Colonic mucosa (tissue), 4 donors: ENCODE measurements at regions not wholly inside any gene's neighbourhood (a gene's known extent, or its start where the extent isn't known, plus 50 kb on each side); places are given as distances from the start of the nearest gene placed in this dataset.

Experiments used
- DNase-seq: peaks from one replicate; pipeline ENCODE4 v3.0.0-alpha.2; 2020
- H3K27ac ChIP-seq: fragments of 200-600 bp; one replicate; pipeline ENCODE4 v1.8.0; 2021
- H3K27me3 ChIP-seq: fragments of 200-600 bp; one replicate; pipeline ENCODE4 v1.8.0; 2021
- H3K36me3 ChIP-seq: fragments of 200-600 bp; one replicate; pipeline ENCODE4 v1.8.0; 2021
- H3K4me1 ChIP-seq: fragments of 200-600 bp; one replicate; pipeline ENCODE4 v1.8.0; 2021; ENCODE audit warnings: mild to moderate bottlenecking
- H3K4me3 ChIP-seq: fragments of 200-600 bp; one replicate; pipeline ENCODE4 v1.8.0; 2021
- H3K9ac ChIP-seq, 2 donors: one replicate each; pipeline ENCODE4 v1.7.0; 2013; ENCODE audit warnings: control low read depth in 2 of 2, low read depth in 2 of 2, low read length in 2 of 2
- H3K9me3 ChIP-seq: fragments of 200-600 bp; one replicate; pipeline ENCODE4 v1.8.0; 2021
- intact Hi-C: fragments of 100-400 bp; cut with DNase I; formaldehyde crosslinking; loops from one replicate; pipeline ENCODE4 v1.14.1; 2022
- TF ChIP-seq, protein P1 (sequence below): fragments of 200-600 bp; IDR thresholded peaks from one replicate; pipeline ENCODE4 v1.8.0; 2022; ENCODE audit warnings: antibody characterized with exemption, mild to moderate bottlenecking
- donor health status: healthy.
- donor health status: DM: no; HTN: no; CAD: no.
- donor health status: DM: no; HTN: no; CAD: no.

DNA sequence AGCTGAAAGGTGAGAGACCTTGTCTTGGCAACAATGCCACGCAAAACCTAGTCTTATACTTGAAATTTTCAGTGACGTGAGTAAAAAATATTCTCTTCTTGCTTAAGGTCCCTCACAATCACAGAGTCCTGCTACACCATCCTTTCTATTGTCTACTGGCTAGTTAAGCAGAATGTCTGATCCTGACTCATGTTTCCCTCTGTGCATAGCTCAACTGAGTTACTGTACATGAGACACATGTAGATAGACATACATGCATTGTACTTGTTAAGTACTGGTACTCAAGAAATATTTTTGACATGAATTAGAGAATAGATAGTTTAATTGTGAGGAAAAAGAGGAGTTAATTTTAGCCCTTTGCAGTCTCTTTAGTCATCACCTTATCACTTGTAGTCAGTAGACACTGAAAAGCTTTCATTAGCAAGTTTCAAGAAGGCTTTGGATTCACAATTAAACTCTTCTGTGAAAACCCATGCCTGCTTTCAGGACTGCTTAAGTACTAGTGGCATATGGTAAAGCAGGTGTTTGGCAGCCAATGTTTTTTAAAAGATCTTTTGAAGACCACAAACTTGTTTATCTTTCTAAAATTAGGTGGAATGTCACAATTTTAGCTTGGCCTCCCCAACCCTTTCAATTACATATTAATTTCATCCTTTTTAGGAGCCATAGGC, 158.7 kb upstream of the CCDC150 start:
- Histone ChIP-seq H3K4me1 (no peaks in the 10 kb centered on the region), H3K27me3 (no peaks in the 10 kb centered on the region), H3K36me3 (no peaks in the 10 kb centered on the region), H3K9ac (no peak overlapping the region), H3K27ac (no peak overlapping the region), H3K9me3 (no peaks in the 10 kb centered on the region), H3K4me3 (no peak overlapping the region)
- intact Hi-C loops: no loop called here
- TF ChIP-seq, protein P1, sequence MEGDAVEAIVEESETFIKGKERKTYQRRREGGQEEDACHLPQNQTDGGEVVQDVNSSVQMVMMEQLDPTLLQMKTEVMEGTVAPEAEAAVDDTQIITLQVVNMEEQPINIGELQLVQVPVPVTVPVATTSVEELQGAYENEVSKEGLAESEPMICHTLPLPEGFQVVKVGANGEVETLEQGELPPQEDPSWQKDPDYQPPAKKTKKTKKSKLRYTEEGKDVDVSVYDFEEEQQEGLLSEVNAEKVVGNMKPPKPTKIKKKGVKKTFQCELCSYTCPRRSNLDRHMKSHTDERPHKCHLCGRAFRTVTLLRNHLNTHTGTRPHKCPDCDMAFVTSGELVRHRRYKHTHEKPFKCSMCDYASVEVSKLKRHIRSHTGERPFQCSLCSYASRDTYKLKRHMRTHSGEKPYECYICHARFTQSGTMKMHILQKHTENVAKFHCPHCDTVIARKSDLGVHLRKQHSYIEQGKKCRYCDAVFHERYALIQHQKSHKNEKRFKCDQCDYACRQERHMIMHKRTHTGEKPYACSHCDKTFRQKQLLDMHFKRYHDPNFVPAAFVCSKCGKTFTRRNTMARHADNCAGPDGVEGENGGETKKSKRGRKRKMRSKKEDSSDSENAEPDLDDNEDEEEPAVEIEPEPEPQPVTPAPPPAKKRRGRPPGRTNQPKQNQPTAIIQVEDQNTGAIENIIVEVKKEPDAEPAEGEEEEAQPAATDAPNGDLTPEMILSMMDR: no peak
- DNase-seq: no peak

DNA sequence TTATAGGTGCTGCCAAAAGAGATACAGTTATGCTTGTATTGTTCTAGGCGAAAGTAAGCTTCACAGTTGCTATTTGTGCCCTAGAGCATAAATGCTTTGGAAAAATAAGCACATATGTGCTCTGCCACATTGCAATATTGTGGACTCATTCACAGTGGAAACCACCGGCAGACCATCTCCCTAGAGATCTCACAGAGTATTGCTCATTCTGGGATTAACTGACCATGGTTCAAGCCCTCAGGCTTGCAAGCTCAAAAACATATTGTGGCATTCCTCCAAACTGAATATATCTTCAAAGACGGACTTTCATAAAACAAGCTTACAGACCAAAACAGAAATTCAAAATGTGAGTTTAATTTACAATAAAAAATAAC, 158.2 kb upstream of the CCDC150 start:
- no peak overlapping the region for H3K9ac ChIP-seq
- H3K4me3 ChIP-seq: no peak overlapping the region
- H3K4me1 ChIP-seq: no peaks in the 10 kb centered on the region
- DNase-seq: no peak
- no peaks in the 10 kb centered on the region for H3K9me3 ChIP-seq
- H3K36me3 ChIP-seq: no peaks in the 10 kb centered on the region
- H3K27me3 ChIP-seq: no peaks in the 10 kb centered on the region
- intact Hi-C loops: no loop called here
- no peak overlapping the region for H3K27ac ChIP-seq
- TF ChIP-seq, protein P1: no peak

DNA sequence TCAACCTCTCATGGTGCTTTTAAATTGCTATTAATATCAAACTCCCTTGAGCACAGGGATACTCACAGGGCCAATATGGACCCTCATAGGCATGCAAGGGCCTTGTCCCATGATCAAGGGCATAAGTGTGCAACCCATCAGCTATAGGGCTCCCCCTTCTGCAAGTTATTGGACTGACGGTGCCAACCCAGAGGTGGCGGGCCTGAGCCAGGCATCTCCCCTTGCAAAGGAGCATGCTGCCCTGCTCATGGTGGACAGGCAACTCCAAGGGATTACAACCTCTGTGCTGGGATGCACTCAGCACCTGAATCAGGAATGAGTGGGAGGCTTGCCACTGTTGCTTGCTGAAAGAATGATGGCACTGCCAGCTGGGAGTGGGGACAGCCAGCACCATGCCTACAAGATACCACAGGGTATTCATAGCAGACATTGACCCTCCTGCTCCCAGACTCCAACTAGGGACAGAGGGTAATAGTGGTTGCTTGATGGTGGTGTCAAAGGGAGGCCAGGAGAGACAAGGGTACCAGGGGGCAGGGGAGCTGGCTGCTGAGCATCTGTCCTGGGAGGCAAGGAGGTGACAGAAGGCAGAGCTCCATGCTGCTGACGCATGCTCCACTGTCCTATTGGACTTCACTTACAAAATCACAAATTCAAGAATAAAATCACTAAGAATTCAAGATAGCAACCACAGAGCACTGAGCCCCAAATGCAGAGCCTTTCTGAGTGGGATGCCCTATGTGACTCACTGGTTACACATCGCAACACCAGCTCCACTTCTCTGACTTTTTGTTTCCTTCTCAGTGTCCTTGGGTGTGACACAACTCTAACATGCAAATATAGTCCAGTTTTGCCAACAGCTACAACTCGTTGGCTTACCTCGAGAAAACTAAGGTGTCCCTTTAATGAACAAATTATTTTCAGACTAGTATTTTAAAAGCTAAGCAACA, 157.1 kb upstream of the CCDC150 start:
- intact Hi-C loops: no loop called here

DNA sequence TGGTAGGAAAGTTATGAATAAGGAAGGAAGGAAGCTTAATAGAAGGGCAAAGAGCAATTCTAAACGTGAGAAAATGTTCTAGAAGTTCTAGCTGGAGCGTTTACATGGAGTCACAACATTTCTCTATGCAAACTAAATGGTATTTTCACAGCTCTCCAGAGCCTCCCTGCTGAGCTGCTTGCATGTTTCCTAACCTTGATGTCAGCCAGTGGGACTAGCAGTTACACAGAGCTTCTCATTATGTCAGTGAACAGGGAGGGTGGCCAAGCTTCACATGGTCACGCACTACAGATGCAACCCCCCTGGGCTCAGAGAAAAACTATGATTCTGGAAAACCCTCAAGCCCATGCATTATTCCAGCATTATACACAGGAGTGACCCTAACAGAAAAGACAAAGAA, 153.4 kb upstream of the CCDC150 start:
- no peak overlapping the region for H3K9ac ChIP-seq
- no peaks in the 10 kb centered on the region for H3K36me3 ChIP-seq
- no peak overlapping the region for H3K27ac ChIP-seq
- H3K9me3 ChIP-seq: no peaks in the 10 kb centered on the region
- H3K4me3 ChIP-seq: no peak overlapping the region
- TF ChIP-seq, protein P1: no peak
- no peaks in the 10 kb centered on the region for H3K27me3 ChIP-seq
- DNase-seq: no peak
- no peaks in the 10 kb centered on the region for H3K4me1 ChIP-seq
- intact Hi-C loops: no loop called here

More for the DNA sequence above, 157.1 kb upstream of the CCDC150 start:
- no peak overlapping the region for H3K9ac ChIP-seq
- H3K9me3 ChIP-seq: no peaks in the 10 kb centered on the region
- H3K4me3 ChIP-seq: no peak overlapping the region
- no peak for DNase-seq
- H3K36me3 ChIP-seq: no peaks in the 10 kb centered on the region
- H3K27me3 ChIP-seq: no peaks in the 10 kb centered on the region
- H3K4me1 ChIP-seq: no peaks in the 10 kb centered on the region
- TF ChIP-seq, protein P1: no peak
- no peak overlapping the region for H3K27ac ChIP-seq

DNA sequence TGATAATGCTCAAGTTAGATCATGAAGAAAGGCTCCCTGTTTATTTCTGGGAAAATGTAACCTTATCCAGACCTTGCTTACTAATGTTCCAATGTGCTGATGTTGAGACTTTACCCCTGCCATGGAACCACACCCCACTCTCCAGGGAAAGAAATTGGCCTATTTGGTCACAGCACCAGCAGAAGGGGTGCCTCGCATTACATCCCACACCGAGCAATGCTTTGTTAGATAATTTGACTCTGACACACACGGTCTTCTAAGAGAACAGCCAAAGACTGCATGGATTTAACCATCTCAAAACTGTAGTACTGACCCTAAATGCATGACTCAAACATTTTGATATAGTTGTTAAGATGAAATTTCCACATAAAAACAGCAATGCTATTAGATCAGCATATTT, 152.1 kb upstream of the CCDC150 start:
- H3K4me1 ChIP-seq: no peaks in the 10 kb centered on the region
- H3K9ac ChIP-seq: no peak overlapping the region
- no peaks in the 10 kb centered on the region for H3K27me3 ChIP-seq
- no peak for DNase-seq
- TF ChIP-seq, protein P1: no peak
- H3K9me3 ChIP-seq: no peaks in the 10 kb centered on the region
- no peaks in the 10 kb centered on the region for H3K36me3 ChIP-seq
- intact Hi-C loops: no loop called here
- no peak overlapping the region for H3K4me3 ChIP-seq
- no peak overlapping the region for H3K27ac ChIP-seq
